HG03280 (cell line): ENCODE measurements at regions not wholly inside any gene's neighbourhood (a gene's known extent, or its start where the extent isn't known, plus 50 kb on each side); places are given as distances from the start of the nearest gene placed in this dataset.

Experiments used
- ATAC-seq: cut with Tn5 transposase; IDR thresholded peaks from one replicate; pipeline ENCODE4 v1.9.1; 2021; ENCODE audit warnings: mild to moderate bottlenecking, moderate library complexity; ENCODE audit not compliant: unreplicated experiment

DNA sequence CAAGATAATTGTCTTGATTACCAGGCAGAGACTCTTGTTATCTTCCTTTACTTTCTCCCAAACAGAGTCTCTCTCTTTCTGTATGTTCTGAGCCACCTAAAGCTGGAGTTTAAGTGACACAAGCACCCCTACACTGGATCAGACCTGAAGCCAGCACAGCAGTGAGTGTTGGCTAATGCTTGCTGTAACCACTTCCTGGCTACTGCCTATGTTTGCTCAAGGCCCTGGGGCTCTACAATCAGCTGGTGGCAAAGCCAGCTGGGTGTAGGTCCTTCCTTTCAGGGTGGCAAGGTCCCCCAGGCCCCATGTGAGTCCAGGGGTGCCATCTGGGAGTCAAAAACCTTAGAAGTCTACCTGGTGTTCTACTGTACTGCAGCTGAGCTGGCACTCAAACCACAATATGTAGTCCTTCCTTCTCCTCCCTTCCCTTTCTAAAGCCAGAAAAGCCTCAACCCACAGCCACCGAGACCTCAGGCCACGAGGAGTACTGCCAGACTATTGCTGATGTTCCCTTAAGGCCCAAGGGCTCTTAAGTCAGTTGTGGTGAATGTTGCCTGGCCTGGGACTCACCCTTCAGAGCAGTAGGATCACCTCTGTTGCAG lies 416.3 kb downstream of the ADRA2A start:
- ATAC-seq = no peak

DNA sequence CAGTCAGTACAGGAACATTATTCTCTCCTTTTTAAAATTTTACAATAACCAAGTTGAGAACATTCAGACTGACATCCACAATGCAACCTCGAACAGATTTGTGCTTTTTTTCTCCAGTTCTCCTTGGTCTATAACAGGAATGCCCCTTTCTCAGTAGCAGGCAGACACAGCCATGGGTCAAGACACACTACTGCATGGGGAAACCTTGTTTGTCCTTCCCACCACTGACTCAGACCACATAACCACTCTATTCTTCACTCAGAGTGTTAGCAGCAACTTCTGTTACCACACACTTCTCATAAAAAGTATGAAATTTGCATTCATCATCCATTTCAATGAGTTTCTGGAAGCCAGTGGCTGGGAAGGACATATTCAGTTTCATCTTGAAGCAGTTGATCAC lies 421.7 kb downstream of the ADRA2A start:
- ATAC-seq = no peak

GRCh38 chr10:111504376-111504775 lies 427.5 kb downstream of the ADRA2A start:
- ATAC-seq = no peak

DNA sequence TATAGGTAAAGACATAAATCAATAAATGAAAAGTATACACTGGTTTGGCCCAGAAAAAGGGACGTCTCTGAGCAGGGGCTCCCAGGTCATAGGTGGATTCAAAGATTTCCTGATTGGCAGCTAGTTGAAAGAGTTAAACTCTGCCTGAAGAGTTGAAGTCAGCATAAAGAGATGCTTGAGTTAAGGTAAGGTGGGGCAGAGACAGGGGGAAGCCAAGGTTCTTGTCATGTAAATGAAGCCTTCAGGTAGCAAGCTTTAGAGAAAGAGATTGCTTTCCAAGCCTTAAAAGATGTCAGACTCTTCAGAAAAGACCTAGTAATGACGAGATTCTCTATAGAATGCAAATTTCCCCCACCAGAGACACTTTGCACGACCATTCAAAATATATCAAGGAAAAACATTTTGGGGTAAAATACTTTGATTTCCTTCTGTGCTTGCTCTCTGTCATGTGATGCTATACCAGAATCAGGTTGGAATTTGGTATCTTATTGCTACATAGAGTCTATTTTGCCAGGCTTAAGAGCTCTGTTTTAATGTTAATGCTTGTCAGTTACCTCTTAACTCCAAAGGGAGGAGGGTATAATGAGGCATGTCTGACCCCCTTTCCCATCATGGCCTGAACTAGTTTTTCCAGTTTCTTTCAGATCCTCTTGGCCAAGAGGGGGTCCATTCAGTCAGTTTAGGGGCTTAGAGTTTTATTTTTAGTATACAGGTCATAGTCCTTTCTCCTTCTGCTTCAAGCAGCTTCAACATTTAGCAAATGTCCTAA lies 429.6 kb downstream of the ADRA2A start:
- no peak for ATAC-seq

- ATAC-seq = no peak
Measured at GRCh38 chr10:111511751-111512150, 434.9 kb downstream of the ADRA2A start.

- ATAC-seq = no peak
Measured at GRCh38 chr10:111515264-111515663, 438.4 kb downstream of the ADRA2A start.

DNA sequence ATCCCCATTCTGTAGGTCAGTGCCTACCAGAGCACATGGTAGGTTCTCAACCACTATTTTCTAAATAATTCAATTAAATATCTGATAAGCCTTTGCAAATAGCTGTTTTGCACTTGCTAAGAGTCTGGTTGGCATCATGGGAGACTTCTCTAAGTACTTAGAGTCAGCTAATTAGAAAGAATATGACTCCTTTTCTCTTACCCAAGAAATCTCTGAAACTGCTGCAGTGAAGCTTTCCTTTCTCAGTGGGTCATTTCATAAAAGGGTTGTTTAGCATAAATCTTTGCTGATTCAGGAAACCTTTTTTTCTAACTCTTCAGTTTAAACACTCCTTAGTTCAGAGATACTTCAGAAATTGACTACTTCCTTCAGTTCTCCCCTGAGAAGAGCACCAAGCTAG lies 438.9 kb downstream of the ADRA2A start:
- ATAC-seq = peak; percentile 10

GRCh38 chr10:111516144-111516543 lies 439.3 kb downstream of the ADRA2A start:
- ATAC-seq = peak; percentile 75

DNA sequence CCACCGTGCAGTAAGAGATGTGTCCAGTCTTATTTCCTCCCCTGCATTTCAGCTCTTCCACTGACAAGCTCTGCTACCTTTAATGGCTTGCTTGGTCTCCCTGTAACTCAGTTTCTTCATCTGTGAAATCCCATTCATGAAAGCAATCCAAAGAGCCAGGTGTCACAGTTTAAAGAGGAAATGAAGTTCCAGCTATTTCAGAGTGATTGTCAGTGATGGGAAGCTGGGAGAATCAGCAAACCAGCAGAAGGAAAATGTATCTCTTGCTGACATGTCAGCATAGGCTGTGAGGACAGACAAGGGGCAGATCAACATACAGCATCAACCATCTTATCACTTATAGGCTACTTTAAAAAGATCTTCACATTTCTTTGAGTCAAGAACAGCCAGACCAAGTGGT lies 445.3 kb downstream of the ADRA2A start:
- ATAC-seq = no peak

DNA sequence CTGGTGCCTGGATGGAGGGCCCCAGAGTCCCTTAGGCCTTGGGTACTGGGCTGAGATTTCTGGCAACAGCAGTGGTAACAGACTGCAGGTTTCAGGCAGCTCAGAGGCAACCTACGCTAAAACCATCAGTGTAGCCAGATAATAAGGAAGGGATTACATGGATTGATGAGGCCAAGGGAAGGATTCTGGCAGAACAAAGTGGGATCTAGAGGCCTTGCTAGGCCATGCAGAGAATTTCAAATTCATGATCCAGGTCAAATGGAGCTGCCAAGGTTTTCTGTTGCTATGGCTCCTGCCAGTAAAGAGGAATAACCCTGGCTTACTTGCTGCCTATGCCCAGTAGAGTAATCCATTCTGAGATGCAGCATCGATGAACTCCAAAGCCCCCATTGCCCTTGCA lies 445.7 kb downstream of the ADRA2A start:
- ATAC-seq = no peak

DNA sequence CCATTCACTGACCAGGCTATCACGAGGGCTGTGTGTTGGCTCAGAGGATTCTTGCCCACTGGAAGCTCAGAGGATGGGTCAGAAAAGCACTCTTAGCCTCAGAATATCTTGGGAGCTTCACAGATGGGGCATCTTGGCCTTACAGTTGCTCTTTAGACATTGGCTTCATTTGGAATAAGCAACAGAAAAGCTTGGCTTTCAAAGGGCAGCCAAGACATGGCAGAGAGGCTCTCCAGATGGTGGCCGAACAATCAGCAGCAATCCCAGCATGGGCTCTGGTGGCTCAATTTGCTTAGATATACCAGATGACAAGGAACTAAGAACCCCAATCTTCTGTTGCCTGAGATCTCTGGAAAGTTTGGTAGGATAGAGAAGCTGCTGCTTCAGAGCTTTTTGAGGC lies 446.2 kb downstream of the ADRA2A start:
- ATAC-seq = no peak

- no peak for ATAC-seq
Measured at GRCh38 chr10:111524134-111524533, 447.3 kb downstream of the ADRA2A start.

- ATAC-seq = no peak
Measured at GRCh38 chr10:111525696-111526095, 448.9 kb downstream of the ADRA2A start.

DNA sequence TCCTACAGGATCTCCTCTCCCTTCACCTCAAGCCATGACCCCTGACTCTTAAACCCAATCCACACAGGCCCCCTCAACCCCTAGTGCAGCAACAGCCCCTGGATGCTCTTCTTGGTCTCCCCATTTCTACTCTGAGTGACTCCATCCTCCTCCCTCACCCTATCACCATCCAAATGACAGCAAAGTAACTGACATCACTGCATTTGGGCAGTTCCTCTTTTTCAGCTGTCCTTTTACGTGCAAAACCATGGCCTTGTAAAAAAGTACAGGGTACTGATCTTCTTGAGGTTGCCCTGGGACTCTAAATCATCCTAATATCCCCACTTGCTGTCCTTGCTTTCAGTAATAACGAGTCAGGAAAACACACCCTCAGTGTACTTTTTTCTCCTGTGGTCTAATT lies 454.9 kb downstream of the ADRA2A start:
- no peak for ATAC-seq

DNA sequence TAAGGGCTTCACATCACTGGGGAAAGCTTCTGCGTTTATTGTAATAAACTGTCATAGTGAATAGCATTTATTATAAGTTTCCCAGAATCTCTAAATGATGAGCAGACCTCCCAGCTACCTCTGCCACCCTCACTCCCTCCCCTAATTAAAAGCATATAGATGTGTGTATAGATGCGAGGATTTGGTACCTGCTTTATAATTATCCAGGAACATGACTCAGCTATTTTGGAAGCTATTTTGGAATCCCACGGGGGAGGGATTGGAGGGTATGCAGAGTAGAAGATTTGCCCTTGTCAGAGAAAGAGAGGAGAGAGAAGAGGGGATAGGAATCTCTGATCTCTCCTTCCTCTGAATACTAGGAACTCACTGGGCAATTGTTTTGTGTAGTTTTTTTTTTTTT lies 455.3 kb downstream of the ADRA2A start:
- ATAC-seq = no peak

- no peak for ATAC-seq
Measured at GRCh38 chr10:111539246-111539645, 462.4 kb downstream of the ADRA2A start.

DNA sequence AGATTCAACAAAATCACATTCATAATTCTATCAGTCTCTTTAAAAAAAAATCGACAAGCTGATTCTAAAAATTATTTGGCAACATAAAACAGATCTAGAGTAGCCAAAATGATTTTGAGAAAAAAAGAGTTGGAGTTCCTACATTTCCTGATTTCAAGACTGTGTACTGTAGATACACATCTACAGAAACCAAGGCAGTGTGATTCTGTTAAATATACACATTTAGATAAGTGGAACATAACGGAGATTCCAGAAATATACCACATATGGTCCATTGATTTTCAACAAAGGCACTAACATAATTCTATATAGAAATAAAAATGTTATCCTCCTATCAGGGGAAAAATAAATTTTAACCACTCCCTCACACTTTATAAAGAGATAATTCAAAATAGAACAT lies 467.0 kb downstream of the ADRA2A start:
- ATAC-seq = no peak

DNA sequence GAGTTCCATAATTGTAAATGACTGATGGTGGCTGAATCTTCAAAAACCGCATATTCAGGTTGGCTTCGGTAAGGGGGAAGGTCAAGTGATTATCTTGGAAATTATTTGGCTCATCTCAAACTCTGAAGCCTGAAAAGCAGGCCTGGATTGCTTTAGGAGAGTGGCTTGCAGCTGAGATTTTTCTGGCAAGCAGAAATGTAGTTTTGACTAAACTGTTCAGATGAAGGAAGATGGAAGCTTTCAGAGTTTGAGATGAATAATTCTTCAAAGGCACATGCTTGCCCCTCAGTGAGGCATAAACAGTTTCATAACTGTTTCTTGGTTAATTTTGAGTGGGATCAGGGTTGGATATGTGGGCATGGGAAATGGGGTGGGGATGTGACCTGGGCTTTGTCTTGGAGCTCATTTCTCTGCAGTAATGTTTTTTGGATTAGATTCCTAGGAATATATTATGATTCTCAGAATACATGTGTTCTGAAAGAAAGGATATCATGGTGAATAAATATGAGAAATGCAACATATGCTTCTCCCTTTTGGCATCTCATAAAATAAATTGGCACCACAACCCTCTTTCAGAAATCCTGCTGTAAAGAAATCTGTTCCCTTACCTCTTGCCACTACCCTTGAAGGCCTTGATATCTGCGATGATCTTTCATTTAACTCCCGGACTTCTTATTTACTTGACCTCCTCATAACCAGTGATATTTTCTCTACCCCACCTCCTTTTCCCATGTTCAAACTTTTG lies 469.2 kb downstream of the ADRA2A start:
- no peak for ATAC-seq

- no peak for ATAC-seq
Measured at GRCh38 chr10:111548084-111548726, 471.4 kb downstream of the ADRA2A start.

DNA sequence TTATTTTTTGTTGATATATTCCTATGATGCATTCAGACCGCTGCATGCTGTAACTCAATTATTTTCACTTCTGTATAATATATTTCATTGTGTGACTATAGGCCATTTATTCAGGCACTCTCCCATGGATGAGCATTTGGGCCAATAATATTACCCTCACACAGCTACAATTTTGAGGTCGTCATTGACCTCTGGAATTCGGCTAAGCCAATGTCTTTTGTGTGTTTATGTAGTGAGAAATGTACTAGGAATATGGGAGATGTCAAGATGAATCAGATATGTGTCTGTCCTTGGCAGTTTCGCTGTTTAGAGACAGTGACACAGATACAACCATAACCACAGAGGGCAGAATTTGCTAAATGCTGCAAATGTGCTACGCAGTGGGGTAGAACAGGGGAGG lies 474.2 kb downstream of the ADRA2A start:
- no peak for ATAC-seq

GRCh38 chr10:111556666-111557065 lies 479.8 kb downstream of the ADRA2A start:
- ATAC-seq = no peak

DNA sequence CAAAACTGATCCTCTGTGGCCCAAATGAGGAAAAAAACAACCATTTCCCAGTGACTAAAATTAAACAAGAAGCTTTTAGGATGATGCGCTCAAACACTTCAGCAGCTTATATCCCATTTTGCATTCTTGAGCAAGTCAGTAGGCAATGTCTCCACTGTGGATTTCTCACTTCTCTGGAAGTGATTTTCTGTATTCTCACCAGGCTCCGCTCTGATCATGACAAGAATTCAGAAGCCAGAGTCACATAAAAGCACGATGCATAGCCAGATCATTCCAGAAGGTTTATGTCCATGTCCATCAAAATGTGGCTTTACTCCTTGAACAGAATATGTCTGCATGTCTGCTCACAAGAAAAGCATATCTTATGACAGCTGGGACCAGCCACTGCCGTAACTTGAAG lies 481.4 kb downstream of the ADRA2A start:
- no peak for ATAC-seq
